Fibroblast of villous mesenchyme (primary cell): ENCODE measurements at regions not wholly inside any gene's neighbourhood (a gene's known extent, or its start where the extent isn't known, plus 50 kb on each side); places are given as distances from the start of the nearest gene placed in this dataset.

ENCODE experiments used
- DNase-seq: peaks from one replicate; pipeline ENCODE4 v3.0.0-alpha.2; 2010; ENCODE audit warnings: low read depth
- H3K4me3 ChIP-seq: 2 replicates; pipeline ENCODE4 v1.5.1; 2011; ENCODE audit warnings: low read depth, mild to moderate bottlenecking, low read length
- TF ChIP-seq, protein P1 (sequence below): IDR thresholded peaks from 2 replicates; pipeline ENCODE4 v1.5.1; 2012; ENCODE audit warnings: low read depth, mild to moderate bottlenecking, low read length; ENCODE audit not compliant: insufficient read depth

DNA sequence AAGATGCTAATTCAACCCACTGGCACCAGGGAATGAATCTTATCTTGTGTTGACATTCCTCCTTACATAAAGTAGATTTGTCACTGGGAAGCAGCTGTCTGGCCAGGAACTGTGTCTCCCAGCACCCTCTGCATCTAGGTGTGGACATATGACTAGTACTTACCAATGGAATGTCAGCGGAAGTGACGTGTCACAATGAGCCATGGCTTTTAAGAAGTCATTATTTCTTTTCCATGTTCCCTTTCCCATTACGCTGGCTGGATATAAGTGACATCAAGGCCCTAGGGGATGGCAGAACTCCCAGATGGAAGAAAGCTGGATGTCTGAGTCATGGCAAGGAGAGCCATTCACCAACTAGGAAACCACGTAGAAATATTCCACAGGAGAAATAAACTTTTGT lies 84.7 kb upstream of the MAST4 start:
- TF ChIP-seq, protein P1, sequence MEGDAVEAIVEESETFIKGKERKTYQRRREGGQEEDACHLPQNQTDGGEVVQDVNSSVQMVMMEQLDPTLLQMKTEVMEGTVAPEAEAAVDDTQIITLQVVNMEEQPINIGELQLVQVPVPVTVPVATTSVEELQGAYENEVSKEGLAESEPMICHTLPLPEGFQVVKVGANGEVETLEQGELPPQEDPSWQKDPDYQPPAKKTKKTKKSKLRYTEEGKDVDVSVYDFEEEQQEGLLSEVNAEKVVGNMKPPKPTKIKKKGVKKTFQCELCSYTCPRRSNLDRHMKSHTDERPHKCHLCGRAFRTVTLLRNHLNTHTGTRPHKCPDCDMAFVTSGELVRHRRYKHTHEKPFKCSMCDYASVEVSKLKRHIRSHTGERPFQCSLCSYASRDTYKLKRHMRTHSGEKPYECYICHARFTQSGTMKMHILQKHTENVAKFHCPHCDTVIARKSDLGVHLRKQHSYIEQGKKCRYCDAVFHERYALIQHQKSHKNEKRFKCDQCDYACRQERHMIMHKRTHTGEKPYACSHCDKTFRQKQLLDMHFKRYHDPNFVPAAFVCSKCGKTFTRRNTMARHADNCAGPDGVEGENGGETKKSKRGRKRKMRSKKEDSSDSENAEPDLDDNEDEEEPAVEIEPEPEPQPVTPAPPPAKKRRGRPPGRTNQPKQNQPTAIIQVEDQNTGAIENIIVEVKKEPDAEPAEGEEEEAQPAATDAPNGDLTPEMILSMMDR, result no peak
- no peak overlapping the region for H3K4me3 ChIP-seq
- no peak for DNase-seq

DNA sequence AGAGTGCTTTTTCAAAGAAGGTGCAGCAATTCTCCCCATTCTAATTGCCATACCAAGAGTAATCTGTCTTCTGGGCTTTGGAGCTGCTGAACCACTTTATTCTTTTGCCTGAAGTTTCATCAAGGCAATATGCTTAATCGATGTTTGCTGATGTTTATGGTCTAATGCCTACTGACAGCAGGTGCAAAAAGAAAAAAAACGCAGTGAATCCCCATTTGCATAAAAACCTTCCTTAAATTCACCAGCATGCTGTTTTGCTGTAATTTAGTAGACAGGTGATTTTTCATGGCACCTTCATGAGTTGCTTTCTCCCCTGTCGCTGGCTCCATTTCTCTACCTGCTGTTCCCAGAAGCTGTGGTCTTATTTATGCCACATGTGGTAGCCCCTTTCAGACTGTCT lies 83.1 kb upstream of the MAST4 start:
- H3K4me3 ChIP-seq, result no peak overlapping the region
- TF ChIP-seq, protein P1, result no peak
- DNase-seq, result no peak

DNA sequence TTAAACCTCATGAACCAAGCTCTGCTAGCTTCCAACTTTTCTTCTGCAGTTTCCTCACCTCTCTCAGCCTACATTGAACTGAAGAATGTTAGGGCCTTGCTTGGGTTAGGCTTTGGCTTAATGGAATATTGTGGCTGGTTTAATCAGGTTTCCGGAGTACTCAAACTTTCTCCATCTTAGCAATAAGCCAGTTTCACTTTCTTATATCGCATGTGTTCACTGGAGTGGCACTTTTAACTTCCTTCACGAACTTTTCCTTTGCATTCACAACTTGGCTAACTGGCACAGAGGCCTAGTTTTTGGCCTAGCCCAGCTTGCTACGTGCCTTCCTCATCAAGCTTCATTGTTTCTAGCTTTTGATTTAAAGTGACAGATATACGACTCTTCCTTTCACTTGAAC lies 81.0 kb upstream of the MAST4 start:
- H3K4me3 ChIP-seq, result no peak overlapping the region
- no peak for DNase-seq
- TF ChIP-seq, protein P1, result no peak

DNA sequence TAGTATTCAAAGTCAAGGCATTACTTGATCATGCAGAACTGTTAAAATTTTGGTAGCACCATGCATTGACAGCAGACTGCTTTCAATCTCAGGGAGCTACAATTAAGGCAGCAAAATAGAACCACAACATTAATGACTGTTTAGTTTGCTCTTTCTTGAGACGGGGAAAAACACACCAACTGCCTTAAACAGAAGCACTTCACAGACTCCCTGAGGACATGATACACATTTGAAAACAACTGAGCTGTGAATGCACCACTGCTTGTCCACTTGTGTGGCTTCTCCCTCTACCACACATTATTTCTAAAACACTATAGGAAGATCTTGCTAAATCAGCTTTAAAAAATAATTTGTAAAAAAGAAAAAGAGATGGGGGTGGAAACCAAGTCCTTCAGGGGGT lies 79.6 kb upstream of the MAST4 start:
- TF ChIP-seq, protein P1, result no peak
- H3K4me3 ChIP-seq, result no peak overlapping the region
- no peak for DNase-seq

DNA sequence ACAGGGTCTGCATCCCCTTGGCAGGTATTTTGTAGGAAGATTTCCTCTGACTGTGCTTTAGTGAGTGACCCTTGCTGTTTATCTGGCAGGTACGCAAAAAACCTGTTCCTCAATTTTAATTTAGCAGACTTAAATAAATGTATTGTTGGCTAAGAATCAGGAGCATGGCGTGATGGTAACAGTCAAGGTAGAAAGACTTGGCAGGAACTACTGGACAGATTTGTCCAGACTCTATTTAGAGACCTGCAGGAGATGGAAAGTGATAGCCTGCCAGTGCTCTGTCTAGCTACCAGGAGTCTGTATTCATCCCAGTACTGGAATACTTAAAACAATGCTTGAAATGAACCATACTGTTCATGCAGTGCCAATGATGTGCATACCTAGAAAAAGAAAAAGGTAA lies 78.8 kb upstream of the MAST4 start:
- TF ChIP-seq, protein P1, result no peak
- no peak for DNase-seq
- H3K4me3 ChIP-seq, result no peak overlapping the region

DNA sequence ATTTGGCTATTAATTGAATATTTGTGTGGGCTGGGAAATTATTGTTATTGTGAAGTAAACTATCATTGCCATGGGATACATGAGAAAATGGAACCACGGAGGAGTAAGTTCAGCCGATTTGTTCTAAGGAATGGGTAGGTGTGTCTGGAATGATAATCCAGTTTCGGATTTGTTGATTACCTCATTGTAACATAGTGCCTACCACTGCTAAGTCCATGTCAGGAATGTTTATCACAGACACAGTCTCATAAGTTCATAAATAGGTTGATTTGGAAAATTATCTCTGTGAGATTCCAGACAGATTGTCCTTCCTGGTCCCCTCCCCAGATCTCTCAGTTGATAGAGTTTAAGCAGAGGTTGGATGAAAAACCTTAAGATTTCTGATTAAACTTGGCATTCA lies 78.1 kb upstream of the MAST4 start:
- DNase-seq, result no peak
- H3K4me3 ChIP-seq, result no peak overlapping the region
- TF ChIP-seq, protein P1, result no peak

DNA sequence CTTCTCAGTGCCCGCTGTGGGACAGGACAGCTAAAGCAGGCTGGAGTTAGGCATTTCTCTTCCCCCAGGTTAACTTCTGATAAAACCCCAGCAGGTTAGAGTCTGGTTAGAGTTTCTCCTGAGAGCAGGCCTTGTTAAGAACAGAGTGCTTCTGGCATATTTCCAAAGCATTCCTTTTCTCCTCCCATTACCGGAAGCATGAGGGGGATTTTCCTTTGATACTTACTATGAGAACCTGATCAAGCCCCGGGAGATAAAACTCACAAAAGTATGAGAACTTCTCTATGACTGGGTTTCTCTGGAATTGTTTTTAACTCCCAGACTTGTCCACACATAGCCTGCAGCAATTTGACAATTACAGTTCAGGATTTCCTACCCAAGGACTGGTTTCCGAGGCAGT lies 77.4 kb upstream of the MAST4 start:
- no peak for DNase-seq
- H3K4me3 ChIP-seq, result no peak overlapping the region
- TF ChIP-seq, protein P1, result no peak
